HG03432 (cell line): ENCODE measurements at regions not wholly inside any gene's neighbourhood (a gene's known extent, or its start where the extent isn't known, plus 50 kb on each side); places are given as distances from the start of the nearest gene placed in this dataset.
"Not testable (repeated sequence)": the region's sequence is repeated elsewhere in the genome, so short reads cannot be mapped to it uniquely, and the experiment has no call there.

Experiments
- ATAC-seq: cut with Tn5 transposase; IDR thresholded peaks from one replicate; pipeline ENCODE4 v1.9.1; 2021; ENCODE audit warnings: mild to moderate bottlenecking, moderate library complexity; ENCODE audit not compliant: unreplicated experiment

DNA sequence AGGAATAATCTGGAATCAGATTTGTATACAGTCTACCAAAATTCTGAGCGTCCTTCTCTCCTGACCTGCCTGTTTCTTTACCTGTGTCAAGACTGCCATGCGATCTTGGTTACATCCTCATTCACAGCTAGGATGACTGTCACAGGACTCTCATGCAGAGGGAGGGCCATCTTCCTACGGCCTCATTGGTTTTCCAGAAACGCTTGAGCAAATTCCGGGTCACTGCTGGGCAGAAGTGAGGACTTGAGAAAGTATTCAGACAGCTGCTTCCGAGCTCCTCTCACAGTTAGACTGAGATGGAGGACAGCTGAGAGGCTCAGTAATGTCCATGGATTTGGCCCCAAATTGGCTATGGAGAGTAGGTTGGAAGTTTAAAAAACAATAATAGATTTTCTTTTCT is 94.2 kb downstream of the TFAP2C start:
- no peak for ATAC-seq

DNA sequence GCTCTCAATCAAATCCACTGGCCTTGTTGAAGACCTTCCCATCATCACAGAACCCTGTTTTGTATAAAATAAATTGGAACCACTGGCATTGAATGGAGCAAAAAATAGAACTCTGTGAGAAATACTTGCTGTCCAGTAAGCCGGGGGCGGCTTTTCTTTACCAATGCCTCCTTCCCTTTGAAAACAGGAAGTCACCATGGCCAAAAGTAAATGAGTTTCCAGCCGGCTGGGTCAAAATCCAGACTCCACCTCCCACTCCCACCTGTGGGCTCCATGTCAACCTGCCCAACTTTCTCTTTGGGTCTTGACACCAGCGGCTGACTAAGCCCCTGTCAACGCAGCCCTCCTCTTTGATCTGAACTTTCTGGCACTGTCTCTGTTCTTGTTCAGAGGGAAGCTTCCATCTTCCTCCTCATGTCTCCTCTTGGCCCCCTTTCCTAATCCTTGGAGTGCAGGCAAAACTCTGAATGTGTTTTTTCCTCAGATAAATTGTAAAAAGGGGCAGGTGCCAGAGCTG is 95.2 kb downstream of the TFAP2C start:
- ATAC-seq, result no peak

DNA sequence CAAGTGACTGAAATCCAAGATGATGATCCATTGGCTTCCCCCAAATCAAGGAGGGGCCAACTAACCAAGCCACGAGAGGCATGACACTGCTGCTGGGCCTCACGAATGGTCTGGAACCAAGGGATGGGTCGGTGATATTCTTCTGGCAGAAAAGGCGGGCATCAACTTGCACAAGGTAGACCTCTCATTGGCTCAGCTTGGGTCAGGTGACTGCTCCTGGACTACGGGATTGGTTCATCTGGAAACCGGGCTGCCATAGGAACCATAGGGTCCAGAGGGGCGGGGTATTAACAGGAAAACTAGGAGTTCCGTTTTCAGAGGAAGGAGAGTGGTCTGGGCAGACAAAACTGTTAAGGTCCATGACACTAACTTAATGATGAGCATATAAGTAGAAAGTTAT is 100.9 kb downstream of the TFAP2C start:
- ATAC-seq, result no peak

DNA sequence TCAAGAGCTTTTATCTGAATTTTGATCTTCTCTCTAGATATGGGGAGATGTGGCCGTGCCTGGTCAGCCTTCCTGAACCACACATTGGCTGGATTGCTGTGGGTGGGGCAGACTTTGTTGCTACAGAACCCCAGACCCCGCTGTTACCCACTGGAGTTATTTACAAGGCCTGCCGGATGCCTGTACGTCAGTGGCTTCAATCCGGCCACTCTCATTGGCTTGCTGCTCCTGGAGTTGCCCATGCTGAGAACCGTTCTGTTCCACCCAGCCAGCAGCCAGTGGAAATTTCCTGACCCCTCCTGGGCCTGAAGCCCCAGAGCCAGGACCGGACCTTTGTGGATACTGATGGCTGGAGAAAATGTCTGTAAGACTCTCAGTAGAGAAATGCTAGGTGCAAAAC is 101.9 kb downstream of the TFAP2C start:
- ATAC-seq, result no peak

DNA sequence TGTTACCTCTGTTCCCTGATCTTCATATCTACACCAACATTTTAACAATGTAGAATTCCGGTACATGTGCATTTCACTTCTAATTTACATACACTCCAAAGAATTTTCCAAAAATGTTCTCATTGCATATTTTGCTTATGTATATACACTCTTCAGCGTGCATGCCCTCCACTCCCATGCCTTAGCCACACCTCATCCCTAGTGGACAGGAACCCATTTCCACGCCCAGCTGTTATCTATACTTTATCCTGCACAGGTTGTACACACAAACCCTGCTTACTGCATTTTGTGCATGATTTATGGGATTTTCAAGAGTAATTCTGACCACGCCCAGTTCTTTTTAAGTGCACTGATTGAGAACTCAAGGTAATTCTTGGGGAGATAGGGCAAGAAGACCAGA is 102.4 kb downstream of the TFAP2C start:
- ATAC-seq, result no peak

DNA sequence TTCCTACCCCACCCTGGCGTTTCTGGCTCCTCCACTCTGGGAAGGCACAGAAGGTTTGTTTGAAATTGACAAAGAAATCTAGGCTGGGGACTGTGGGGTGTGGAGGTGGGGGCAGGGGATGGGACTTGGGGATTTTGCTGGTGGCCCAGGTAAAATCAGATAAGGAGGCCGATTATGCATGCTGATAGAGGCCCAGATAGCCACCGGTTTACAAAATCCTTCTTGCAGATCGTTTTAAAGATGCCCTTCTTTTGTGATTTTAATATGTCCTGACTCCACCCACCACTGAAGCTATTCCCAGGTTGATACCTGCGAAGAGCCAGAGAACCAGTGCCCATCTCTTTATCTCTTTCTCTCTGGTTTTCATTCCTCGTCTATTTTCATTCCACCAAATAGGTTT is 104.9 kb downstream of the TFAP2C start:
- ATAC-seq, result no peak

DNA sequence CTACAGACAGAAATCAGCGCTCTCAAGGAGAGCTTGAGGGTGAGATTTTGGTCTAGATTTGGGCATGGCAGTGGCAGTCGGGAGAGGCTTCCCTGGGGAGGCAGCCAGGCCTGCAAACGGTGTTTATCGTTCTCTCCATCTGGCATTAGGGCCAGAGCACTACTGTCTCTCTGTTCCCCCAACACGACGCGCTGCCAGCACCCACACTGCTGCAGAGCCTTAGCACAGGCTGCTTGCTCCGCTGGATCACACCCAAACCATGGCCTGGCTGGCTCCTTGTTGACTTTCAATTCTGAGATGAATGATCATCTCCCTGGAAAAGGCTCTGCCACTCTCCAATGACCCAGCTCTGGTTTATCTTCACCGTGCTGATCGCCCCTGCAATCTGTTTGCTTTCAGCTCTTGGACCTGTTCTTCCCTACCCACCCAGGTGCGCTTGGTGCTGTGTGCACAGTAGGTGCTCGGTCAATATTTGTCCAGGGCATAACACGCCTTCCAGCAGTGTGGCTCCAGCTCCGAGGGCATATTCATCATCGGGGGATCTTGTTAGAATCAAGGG is 106.1 kb downstream of the TFAP2C start:
- ATAC-seq, result no peak

DNA sequence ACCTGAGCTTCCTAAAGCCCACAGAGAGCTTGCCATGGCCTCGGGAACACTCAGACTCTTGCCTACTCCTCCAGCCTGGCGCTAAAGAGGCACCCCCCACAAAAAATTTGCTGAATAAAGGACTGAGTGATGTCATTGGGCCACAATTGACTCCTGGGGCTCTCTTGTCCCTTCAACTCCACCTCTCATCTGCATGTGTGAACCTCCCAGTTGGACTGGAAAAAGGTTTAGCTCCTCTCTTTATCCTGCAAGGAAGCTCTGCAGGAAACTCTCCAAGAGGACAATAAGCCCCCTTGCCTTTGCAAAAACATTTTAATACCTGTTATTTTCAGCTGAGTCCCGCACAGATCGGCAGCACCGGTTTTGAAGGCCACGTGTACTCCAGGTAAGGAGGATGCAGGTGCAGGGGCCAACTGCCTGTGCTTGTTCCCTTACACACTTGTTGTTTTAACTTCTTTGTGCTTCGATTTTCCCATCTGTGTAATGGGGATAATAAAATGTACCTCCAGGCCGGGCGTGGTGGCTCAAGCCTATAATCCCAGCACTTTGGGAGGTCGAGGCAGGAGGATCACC is 107.3 kb downstream of the TFAP2C start:
- no peak for ATAC-seq

DNA sequence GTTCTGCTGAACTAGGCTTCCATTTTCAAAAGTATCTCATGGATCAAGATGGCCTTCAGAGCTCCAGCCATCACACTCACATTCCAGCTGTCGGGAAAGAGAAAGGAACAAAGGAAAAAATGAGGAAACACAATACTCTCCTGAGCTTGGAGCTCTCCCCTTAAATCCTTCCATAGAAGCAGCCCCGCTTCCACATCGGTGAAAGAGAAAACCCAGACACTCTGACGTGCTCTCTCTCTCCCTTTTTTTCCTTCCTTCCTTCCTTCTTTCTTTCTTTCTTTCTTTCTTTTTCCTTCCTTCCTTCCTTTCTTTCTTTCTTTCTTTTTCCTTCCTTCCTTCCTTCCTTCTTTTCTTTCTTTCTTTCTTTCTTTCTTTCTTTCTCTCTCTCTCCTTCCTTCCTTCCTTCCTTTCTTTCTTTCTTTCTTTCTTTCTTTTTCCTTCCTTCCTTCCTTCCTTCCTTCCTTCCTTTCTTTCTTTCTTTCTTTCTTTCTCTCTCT is 115.3 kb downstream of the TFAP2C start:
- not testable (repeated sequence) for ATAC-seq

DNA sequence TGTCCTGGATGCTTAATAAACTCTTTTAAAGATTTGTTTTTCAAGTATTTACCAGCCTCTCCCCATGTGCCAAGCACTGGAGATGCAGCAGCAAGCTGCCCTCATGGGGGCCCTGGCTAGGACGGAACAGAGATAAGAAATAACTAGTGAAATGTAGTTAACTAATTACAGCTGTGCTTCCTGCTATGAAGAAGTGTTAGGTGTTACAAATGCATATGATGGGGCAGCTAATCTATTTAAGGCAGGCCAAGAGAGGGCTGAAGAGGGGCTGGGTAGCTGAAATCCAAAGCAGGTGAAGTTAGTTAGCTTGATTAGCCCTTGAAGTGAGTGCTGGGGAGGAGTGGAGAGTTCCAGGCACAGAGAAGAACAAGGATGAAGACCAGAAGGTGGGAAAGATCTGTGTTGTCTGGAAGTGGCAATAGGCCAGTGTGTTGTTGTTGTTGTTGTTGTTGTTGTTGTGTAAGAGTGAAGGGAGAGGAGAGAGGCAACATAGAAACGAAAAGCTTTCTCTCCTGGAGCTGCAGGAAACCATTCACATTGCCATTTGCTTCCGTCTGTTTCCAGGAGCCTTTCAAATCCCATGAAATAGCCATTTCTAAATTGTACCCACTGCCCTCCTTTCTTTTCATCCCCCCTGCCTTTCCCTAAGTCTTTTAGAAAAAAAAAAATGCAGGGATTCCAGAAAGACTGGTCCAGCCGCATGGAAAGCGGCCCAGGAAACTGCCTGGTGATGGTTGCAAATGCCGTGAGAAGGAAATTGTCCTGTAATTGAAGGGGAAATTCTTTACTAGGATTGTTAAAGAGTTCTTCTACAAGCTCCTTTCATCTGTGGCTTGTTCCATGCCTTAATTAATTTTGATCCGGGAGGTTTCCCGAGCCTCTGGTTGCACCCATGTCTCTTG is 119.6 kb downstream of the TFAP2C start:
- no peak for ATAC-seq

DNA sequence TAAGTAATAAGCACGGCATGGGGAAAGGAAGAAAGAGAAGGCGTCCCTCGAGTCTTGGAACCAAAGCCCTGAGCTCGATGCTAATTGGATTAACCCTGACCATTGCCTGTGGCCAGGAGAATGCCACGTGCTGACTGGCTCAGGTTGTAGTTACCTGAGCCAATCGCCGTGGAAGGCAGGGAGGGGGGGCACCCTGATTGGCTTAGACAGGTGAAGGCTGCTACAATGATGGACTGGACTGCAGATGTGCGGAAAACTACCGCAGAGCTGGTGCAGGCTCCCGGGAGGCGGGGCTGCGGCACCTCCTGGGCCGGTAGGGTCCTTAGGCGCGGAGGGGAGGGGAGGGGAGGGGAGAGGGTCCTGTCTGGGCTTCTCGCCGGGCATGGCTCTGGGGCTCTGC is 121.3 kb downstream of the TFAP2C start:
- no peak for ATAC-seq

DNA sequence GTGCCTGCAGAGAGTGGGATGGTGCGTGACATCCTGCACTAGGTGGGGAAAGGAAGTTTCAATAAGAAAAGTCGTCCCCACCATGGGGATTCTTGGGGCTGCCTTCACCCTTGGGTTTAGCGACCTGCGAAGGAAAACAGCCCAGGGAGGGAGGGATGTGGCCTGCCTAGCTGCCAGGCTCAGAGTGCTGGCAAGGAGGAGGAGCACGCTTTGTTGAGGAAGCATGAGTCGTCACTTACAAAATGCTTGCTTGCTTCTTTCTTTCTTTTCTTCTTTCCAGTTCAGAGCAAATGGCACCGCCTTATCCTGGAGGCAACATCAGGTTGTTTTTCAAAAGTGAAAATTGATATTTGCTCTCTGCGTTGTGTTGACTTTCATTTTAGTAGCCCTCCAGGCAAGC is 123.2 kb downstream of the TFAP2C start:
- ATAC-seq, result no peak

DNA sequence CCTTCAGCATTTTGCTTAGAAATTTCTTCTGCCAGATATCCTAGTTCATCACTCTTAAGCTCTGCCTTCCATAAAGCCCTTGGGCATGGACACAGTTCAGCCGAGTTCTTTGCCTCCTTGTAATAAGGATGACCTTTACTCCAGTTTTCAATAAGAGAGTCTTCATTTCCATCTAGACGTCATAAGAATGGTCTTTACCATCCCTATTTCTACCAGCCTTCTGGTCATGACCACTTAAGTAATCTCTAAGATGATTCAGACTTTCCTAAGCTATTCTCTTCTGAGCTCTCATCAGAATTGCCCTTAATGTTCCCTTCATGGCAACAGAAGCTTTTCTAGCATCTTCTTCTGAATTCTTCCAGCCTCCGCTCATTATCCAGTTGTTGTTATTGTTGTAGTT is 126.1 kb downstream of the TFAP2C start:
- no peak for ATAC-seq

DNA sequence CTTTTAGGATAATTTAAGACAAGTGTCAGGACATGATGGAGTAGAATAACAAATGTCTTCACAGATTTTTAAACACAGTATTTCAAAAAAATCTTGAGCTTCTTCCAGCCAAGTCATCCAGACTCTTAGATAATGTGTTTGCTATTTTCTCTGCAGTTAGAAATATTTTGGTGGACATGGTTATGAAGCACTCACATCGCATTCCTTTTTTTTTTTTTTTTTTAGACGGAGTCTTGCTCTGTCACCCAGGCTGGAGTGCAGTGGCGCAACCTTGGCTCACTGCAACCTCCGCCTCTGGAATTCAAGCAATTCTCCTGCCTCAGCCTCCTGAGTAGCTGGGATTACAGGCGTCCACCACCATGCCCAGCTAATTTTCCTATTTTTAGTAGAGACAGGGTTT is 127.6 kb downstream of the TFAP2C start:
- ATAC-seq, result not testable (repeated sequence)

DNA sequence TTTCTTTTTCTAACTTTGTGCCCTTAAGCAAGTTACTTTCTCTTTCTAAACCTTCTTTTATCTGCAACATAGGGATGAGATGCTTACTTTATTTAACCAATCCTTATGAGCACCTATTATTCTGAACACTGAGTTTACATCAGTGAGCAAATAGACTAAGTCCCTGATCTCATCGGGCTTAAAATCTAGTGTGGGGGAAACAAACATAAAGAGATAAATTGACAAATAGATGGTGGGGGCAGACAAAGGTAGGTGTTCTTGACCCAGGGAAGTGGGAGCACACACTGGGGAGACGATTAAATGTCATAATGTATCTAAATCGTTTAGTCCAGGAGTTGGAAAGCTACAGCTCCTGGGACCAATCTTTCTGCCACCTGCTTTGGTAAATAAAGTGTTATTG is 129.6 kb downstream of the TFAP2C start:
- no peak for ATAC-seq

DNA sequence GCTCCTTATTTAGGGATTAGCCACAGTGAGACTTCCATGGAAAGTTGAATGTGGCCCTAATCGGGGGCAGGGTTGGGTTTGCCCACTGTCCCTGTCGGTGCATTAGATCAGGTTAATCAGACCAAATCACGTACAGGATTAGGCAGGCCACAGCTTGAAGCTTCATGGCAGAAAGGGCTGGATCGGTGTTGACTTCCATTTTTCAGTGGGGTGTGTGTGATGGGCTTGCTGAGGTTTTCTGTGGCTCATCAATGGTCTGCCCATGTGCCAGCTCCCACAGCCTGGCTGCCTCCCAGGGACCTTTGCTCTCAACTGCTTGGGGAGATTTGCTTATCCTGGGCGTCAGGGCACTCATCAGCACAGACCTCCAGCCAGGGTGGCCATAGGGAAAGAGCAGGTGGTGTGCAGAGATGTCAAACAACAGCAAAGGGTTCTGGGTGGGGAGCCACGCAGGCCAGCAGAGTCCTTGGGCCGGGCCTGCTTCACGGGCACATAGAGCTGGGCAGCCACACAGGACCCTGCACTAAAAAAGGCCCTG is 130.7 kb downstream of the TFAP2C start:
- no peak for ATAC-seq

DNA sequence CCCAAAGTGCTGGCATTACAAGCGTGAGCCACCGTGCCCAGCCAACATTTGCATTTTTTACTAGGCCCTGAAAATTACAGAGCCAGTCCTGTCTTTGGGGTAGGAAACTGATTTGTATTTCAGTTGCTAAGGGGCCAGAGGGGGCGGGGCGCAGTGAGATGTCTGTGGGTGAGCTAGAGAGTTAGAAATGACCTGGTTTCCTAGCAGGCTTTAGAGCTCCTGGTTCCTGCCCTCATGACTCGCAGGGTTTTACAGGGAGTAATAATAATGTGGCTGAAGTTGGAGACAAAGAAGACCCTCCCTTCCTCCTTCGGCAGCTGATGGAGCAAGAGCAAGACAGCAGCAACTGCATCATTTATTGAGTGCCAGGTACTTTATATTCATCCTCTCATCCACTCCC is 131.5 kb downstream of the TFAP2C start:
- ATAC-seq, result no peak

DNA sequence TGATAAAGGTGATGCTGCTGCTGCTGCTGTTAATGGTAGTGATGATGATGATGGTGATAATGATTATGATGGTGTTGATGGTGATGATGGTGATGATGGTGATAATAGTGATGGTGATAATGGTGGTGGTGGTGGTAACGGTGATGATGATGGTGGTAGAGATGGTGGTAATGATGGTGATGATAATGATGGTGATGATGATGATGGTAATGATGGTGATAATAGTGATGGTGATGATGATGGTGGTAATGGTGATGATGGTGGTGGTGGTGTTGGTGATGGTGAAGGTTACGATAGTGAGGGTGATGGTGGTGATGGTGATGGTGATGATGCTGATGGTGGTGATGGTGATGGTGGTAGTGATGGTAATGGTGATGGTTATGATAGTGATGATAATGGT is 132.3 kb downstream of the TFAP2C start:
- no peak for ATAC-seq

DNA sequence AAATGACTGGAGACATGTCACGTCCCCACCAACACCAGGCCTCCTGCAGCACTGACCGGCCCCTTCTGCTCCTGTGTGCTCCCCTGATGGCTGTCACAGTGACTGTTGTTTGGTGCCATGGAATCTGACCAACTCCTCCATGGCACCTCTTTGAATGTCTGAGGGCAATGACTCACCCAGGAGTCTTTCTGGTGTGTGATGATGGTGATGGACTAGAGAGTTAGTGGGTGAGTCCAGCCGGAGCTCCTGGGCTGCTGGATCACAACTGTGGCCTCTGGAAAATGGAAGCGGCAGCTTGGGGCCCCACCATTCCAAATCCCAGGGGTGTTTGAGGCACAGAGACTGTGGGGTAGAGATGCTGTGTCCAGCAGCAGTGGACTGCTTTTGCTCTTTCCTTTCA is 133.3 kb downstream of the TFAP2C start:
- ATAC-seq, result no peak

DNA sequence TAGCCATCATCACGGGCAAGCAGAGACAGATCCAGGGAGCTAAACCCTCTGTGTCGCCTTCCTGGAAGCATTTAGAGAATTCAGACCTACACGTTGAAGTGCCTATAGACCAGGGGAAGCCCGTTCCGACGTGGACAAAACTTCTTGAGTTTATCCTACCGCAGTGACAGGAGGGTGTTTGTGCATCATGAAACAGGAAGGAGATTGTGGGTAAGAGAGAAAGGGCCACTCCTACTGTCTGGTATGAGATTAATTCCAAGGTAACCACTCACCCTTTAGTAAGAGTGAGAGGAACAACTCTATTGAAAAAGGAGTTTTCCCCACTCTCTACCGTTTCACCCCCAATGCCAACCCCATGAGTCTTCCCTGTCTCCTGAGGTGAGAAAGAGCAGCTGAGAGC is 133.7 kb downstream of the TFAP2C start:
- ATAC-seq, result no peak

DNA sequence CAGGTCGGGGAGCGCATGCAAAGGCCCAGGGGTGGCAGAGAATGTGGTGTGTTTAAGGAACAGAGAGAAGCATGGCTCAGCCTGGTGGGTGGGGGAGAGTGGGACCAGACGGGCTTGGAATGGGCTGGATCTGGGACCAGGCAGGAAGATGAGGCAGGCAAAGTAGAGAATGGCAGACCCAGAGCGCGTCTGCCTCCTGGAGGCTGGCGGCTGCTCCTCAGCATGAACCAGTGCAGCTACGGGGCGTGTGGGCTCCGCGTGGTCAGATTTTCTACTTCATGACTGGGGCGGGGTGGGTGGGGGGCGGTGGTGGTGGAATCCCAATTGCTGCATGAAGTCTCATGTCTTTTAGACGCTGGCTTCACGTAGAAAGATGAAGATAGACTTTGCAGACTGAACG is 135.6 kb downstream of the TFAP2C start:
- ATAC-seq, result no peak
